NB4 (cell line): ENCODE measurements at regions not wholly inside any gene's neighbourhood (a gene's known extent, or its start where the extent isn't known, plus 50 kb on each side); places are given as distances from the start of the nearest gene placed in this dataset.

ENCODE experiments used
- MYC ChIP-seq: IDR thresholded peaks from 2 replicates; pipeline ENCODE4 v1.6.1; 2011; ENCODE audit warnings: low read depth, low read length
- POLR2A ChIP-seq: IDR thresholded peaks from 2 replicates; pipeline ENCODE4 v1.6.1; 2011; ENCODE audit warnings: mild to moderate bottlenecking; ENCODE audit not compliant: insufficient read length; ENCODE audit errors: extremely low read depth
- TF ChIP-seq, protein P1 (sequence below): IDR thresholded peaks from one replicate; pipeline ENCODE4 v1.5.1; 2012; ENCODE audit warnings: low read depth, low read length
- TF ChIP-seq, protein P2 (sequence below): IDR thresholded peaks from 2 replicates; pipeline ENCODE4 v1.6.1; 2011; ENCODE audit warnings: low read depth, low read length

DNA sequence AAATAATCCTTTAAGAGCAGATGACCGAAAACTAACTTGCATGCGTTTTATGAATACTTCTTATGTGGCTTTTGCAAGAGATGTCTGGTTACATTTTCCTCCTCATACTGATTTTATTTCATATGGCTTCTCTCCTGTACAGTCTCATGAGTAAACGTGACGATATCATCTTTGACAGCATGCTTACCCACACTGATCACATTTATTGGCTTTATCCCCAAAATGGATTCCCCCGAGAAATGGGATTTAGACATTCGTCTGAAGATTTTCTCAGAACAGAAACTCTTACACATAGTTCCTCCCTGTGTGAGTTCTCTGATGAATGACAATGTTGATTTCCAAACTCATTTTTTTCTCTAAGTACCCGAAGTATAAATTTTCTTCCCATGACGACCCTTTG, 939.7 kb upstream of the LCORL start:
- TF ChIP-seq, protein P1, sequence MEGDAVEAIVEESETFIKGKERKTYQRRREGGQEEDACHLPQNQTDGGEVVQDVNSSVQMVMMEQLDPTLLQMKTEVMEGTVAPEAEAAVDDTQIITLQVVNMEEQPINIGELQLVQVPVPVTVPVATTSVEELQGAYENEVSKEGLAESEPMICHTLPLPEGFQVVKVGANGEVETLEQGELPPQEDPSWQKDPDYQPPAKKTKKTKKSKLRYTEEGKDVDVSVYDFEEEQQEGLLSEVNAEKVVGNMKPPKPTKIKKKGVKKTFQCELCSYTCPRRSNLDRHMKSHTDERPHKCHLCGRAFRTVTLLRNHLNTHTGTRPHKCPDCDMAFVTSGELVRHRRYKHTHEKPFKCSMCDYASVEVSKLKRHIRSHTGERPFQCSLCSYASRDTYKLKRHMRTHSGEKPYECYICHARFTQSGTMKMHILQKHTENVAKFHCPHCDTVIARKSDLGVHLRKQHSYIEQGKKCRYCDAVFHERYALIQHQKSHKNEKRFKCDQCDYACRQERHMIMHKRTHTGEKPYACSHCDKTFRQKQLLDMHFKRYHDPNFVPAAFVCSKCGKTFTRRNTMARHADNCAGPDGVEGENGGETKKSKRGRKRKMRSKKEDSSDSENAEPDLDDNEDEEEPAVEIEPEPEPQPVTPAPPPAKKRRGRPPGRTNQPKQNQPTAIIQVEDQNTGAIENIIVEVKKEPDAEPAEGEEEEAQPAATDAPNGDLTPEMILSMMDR, result no peak
- no peak for TF ChIP-seq POLR2A
- TF ChIP-seq, protein P2, sequence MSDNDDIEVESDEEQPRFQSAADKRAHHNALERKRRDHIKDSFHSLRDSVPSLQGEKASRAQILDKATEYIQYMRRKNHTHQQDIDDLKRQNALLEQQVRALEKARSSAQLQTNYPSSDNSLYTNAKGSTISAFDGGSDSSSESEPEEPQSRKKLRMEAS, result no peak
- no peak for TF ChIP-seq MYC
